D721Med (cell line): ENCODE measurements at regions not wholly inside any gene's neighbourhood (a gene's known extent, or its start where the extent isn't known, plus 50 kb on each side); places are given as distances from the start of the nearest gene placed in this dataset.

Source experiments
- DNase-seq: peaks from one replicate; pipeline ENCODE4 v3.0.0; 2011; ENCODE audit warnings: low spot score; ENCODE audit not compliant: insufficient read length
- FAIRE-seq: peaks from 2 replicates; lab custom pipeline; 2011; peaks lifted over from hg19 to GRCh38; lab: Jason Lieb, UNC
- CTCF ChIP-seq: IDR thresholded peaks from 2 replicates; pipeline ENCODE4 v1.5.1; 2012; ENCODE audit warnings: mild to moderate bottlenecking, control low read depth; ENCODE audit not compliant: insufficient read depth; ENCODE audit errors: missing control alignments

GRCh38 chr16:79284766-79285165 is 315.8 kb downstream of the MAF start:
- FAIRE-seq (no peak), DNase-seq (no peak)
- no peak for TF ChIP-seq CTCF

DNA sequence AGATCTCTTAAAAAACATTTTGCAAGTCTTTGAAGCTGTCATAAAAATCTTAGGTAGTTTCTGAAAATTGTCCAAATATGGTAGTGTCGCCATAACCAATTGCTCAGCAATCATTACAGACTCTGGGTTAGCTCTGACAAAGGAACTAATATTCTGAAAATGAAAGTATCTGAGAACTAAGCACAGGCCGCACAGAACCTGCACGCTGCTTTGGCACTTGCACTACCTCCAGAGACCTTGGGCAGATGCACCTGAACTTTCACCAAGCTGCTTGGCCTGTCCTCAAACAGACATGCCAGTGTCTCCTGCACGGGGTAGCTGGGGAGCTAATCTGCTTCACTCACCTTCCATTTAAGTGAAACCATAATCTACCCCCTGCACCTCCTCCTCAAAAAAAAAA is 317.0 kb downstream of the MAF start:
- DNase-seq (no peak), FAIRE-seq (no peak)
- no peak for TF ChIP-seq CTCF

- DNase-seq (no peak), FAIRE-seq (no peak)
- TF ChIP-seq CTCF: no peak
These were observed 317.7 kb downstream of the MAF start for GRCh38 chr16:79282806-79283205.

DNA sequence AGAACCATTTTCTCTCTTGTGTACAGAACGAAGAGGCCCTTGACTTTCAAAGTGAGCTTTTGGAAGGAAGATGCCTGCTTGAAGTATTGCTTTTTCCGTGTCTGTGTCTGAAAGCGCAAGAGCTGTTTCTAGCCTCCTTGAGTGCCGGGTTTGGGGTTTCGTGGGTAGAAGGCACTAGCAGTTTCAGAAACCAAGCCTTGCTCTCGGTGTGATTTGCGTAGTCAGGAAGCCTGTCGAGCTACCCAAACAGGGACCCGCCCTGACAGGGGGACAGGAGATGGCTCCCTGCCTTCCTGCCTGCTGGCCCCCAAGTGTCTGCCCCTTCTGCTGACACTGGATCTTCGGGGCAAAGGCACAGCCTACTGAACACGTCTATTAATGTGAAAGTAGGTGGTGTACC is 322.0 kb downstream of the MAF start:
- FAIRE-seq (no peak), DNase-seq (no peak)
- TF ChIP-seq CTCF: no peak

DNA sequence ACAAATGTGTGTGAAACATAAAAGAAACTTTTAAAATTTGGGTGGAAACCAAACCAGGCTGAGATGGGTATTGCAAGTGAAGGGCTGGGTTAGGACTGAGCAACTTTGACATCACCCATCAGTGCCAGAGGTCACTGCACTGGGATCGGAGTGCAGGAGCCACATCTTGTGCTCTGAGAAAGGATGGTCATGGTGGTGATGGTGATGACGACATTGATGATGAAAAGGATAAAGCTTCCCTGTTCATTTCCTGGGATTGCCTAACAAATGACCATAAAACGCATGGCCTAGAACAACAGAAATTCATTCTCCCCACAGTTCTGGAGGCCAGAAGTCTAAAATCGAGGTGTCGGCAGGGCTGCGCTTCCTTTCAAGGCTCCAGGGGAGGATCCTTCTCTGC is 324.0 kb downstream of the MAF start:
- TF ChIP-seq CTCF: no peak

GRCh38 chr16:79274264-79274663 is 326.3 kb downstream of the MAF start:
- DNase-seq: no peak

More for the DNA sequence above, 324.0 kb downstream of the MAF start:
- FAIRE-seq (no peak), DNase-seq (no peak)

More at GRCh38 chr16:79274264-79274663, 326.3 kb downstream of the MAF start:
- FAIRE-seq: no peak
- TF ChIP-seq CTCF: no peak
